Upper lobe of left lung (tissue), 6 donors: ENCODE measurements at regions not wholly inside any gene's neighbourhood (a gene's known extent, or its start where the extent isn't known, plus 50 kb on each side); places are given as distances from the start of the nearest gene placed in this dataset.

ENCODE experiments used
- ATAC-seq, 2 donors: fragments of 200-7000 bp; cut with Tn5 transposase; one replicate each; pipeline ENCODE4 v1.9.1; 2022; ENCODE audit warnings: mild to moderate bottlenecking in 2 of 2, moderate library complexity in 2 of 2; ENCODE audit not compliant: low FRiP score in 2 of 2
- DNase-seq, 2 donors: peaks; one replicate each; pipeline ENCODE4 v3.0.0-alpha.2; 2019 to 2020
- H3K27ac ChIP-seq, 4 donors: fragments of 200-600 bp; sonication (generic); one replicate each; pipeline ENCODE4 v1.5.1; 2016 to 2019
- H3K27me3 ChIP-seq, 4 donors: fragments of 200-600 bp; sonication (generic); one replicate each; pipeline ENCODE4 v1.5.1; 2017 to 2019
- H3K36me3 ChIP-seq, 4 donors: fragments of 200-600 bp; sonication (generic); one replicate each; pipeline ENCODE4 v1.5.1; 2016 to 2019
- H3K4me1 ChIP-seq, 4 donors: fragments of 200-600 bp; sonication (generic); one replicate each; pipeline ENCODE4 v1.5.1; 2018 to 2019
- H3K4me3 ChIP-seq, 4 donors: fragments of 200-600 bp; sonication (generic); one replicate each; pipeline ENCODE4 v1.5.1; 2017 to 2019; ENCODE audit warnings: mild to moderate bottlenecking in 2 of 4, moderate library complexity in 1 of 4
- H3K9me3 ChIP-seq, 4 donors: fragments of 200-600 bp; sonication (generic); one replicate each; pipeline ENCODE4 v1.5.1; 2018 to 2019
- CTCF ChIP-seq, 6 experiments: fragments of 450-650 bp in 4 of 6; fragments of 200-600 bp in 2 of 6; sonication (generic) in 2 of 6; IDR thresholded peaks; one replicate each; pipeline ENCODE4 v1.5.1; 2016 to 2019; ENCODE audit warnings: antibody characterized with exemption in 6 of 6
- EP300 ChIP-seq, 4 donors: sonication (generic); formaldehyde crosslinking; IDR thresholded peaks; one replicate each; pipeline ENCODE4 v1.5.1; 2017; ENCODE audit warnings: antibody characterized with exemption in 4 of 4, control low read depth in 2 of 4
- POLR2A ChIP-seq, 4 donors: fragments of 450-650 bp; IDR thresholded peaks; one replicate each; pipeline ENCODE4 v1.5.1; 2016 to 2017; ENCODE audit warnings: antibody characterized with exemption in 4 of 4, mild to moderate bottlenecking in 2 of 4
- POLR2AphosphoS5 ChIP-seq, 2 donors: sonication (generic); formaldehyde crosslinking; IDR thresholded peaks; one replicate each; pipeline ENCODE4 v1.5.1; 2017; ENCODE audit warnings: antibody characterized with exemption in 2 of 2
- WGBS, 2 donors: methylation state at CpG; one replicate each; pipeline ENCODE4 v1.1.5; 2017 to 2018; 5-methylcytosine and 5-hydroxymethylcytosine counted together
- donor health status: DM: no; HTN: no; CAD: no; lungs with moderate emphysema.
- donor health status: DM: no; HTN: yes; CAD: no; lungs with severe emphysema.

- Histone ChIP-seq H3K4me3 (no peak overlapping the region), H3K27me3 (no peaks in the 10 kb centered on the region), H3K4me1 (no peaks in the 10 kb centered on the region), H3K9me3 (no peaks in the 10 kb centered on the region), H3K27ac (no peak overlapping the region), H3K36me3 (no peaks in the 10 kb centered on the region)
- no peak for ATAC-seq
- DNase-seq = no peak
- TF ChIP-seq POLR2A (IDR thresholded peaks at IDR 0.05) (no peak), CTCF (IDR thresholded peaks at IDR 0.05) (no peak), POLR2AphosphoS5 (IDR thresholded peaks at IDR 0.05) (no peak), EP300 (IDR thresholded peaks at IDR 0.05) (no peak)
- 76 to 88% methylated on average over 2 of the region's 2 CpGs for WGBS, 2 donors
Observed at GRCh38 chr14:87491816-87492215, 501.2 kb downstream of the GALC start.

- DNase-seq = no peak
- Histone ChIP-seq H3K36me3 (no peaks in the 10 kb centered on the region), H3K27ac (no peak overlapping the region), H3K27me3 (no peaks in the 10 kb centered on the region), H3K9me3 (no peaks in the 10 kb centered on the region), H3K4me1 (no peaks in the 10 kb centered on the region), H3K4me3 (no peak overlapping the region)
- WGBS, 2 donors = 72 to 76% methylated on average over 2 of the region's 2 CpGs
- ATAC-seq = no peak
- TF ChIP-seq POLR2A (IDR thresholded peaks at IDR 0.05) (no peak), POLR2AphosphoS5 (IDR thresholded peaks at IDR 0.05) (no peak), EP300 (IDR thresholded peaks at IDR 0.05) (no peak), CTCF (IDR thresholded peaks at IDR 0.05) (no peak)
Observed at GRCh38 chr14:87489196-87489819, 503.7 kb downstream of the GALC start.

- Histone ChIP-seq H3K4me1 (no peaks in the 10 kb centered on the region), H3K27ac (no peak overlapping the region), H3K9me3 (no peaks in the 10 kb centered on the region), H3K4me3 (no peak overlapping the region), H3K36me3 (no peaks in the 10 kb centered on the region), H3K27me3 (no peaks in the 10 kb centered on the region)
- DNase-seq (no peak), ATAC-seq (no peak)
- no peak for TF ChIP-seq EP300 (IDR thresholded peaks at IDR 0.05)
- TF ChIP-seq POLR2AphosphoS5 (IDR thresholded peaks at IDR 0.05) = no peak
- TF ChIP-seq CTCF (IDR thresholded peaks at IDR 0.05) = no peak
- no peak for TF ChIP-seq POLR2A (IDR thresholded peaks at IDR 0.05)
- 71 to 82% methylated on average over 8 of the region's 8 CpGs for WGBS, 2 donors
Observed at GRCh38 chr14:87483271-87484260, 509.4 kb downstream of the GALC start.

- Histone ChIP-seq H3K36me3 (no peaks in the 10 kb centered on the region), H3K27ac (no peak overlapping the region), H3K4me3 (no peak overlapping the region), H3K27me3 (no peaks in the 10 kb centered on the region), H3K4me1 (no peaks in the 10 kb centered on the region), H3K9me3 (no peaks in the 10 kb centered on the region)
- ATAC-seq = no peak
- TF ChIP-seq POLR2A (IDR thresholded peaks at IDR 0.05) (no peak), EP300 (IDR thresholded peaks at IDR 0.05) (no peak), CTCF (IDR thresholded peaks at IDR 0.05) (no peak), POLR2AphosphoS5 (IDR thresholded peaks at IDR 0.05) (no peak)
- WGBS, 2 donors = 75 to 95% methylated on average over 1 of the region's 1 CpG
- no peak for DNase-seq
Observed at GRCh38 chr14:87468531-87468930, 524.5 kb downstream of the GALC start.
